ENCODE measurements at regions not wholly inside any gene's neighbourhood (a gene's known extent, or its start where the extent isn't known, plus 50 kb on each side); places are given as distances from the start of the nearest gene placed in this dataset.

- TF ChIP-seq CTCF (IDR thresholded peaks at IDR 0.05; ENCODE audit: low read depth, low read length) (no peak), EZH2phosphoT487 (IDR thresholded peaks at IDR 0.05; ENCODE audit: low read depth) (no peak)
Measured at GRCh38 chr5:106757672-106758071, 913.1 kb downstream of the EFNA5 start.
